ENCODE measurements at regions not wholly inside any gene's neighbourhood (a gene's known extent, or its start where the extent isn't known, plus 50 kb on each side); places are given as distances from the start of the nearest gene placed in this dataset.

DNA sequence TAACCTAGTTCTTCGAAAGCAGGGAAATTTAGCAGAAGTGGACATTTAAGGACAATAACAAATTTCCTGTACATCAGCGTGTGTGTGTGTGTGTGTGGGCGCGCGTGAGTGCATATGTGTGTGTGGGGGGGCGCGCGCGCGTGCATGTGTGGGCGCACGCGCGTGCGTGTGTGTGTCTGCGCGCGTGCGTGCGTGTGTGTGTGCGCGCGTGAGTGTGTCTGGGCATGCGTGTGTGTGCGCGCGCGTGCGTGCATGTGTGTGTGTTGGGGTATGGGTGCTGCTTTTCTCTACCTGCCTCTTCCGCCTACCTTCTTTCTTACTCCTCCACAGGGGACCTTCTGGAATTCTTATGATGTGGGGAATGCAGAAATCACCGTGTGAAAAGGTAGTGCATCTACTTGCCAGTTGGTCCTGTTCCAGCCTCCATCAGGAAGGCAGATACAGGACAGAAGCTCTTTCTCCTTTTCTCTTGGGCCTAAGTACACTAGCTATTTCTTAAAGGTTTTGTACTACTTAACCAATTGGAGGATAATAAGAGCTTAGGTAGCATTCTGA lies 165.4 kb upstream of the KCNK2 start:
- TF ChIP-seq, protein P1, sequence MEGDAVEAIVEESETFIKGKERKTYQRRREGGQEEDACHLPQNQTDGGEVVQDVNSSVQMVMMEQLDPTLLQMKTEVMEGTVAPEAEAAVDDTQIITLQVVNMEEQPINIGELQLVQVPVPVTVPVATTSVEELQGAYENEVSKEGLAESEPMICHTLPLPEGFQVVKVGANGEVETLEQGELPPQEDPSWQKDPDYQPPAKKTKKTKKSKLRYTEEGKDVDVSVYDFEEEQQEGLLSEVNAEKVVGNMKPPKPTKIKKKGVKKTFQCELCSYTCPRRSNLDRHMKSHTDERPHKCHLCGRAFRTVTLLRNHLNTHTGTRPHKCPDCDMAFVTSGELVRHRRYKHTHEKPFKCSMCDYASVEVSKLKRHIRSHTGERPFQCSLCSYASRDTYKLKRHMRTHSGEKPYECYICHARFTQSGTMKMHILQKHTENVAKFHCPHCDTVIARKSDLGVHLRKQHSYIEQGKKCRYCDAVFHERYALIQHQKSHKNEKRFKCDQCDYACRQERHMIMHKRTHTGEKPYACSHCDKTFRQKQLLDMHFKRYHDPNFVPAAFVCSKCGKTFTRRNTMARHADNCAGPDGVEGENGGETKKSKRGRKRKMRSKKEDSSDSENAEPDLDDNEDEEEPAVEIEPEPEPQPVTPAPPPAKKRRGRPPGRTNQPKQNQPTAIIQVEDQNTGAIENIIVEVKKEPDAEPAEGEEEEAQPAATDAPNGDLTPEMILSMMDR (IDR thresholded peaks at IDR 0.05; ENCODE audit: low read depth, low read length): no peak
- TF ChIP-seq, protein P2, sequence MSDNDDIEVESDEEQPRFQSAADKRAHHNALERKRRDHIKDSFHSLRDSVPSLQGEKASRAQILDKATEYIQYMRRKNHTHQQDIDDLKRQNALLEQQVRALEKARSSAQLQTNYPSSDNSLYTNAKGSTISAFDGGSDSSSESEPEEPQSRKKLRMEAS (IDR thresholded peaks at IDR 0.05; ENCODE audit: low read depth, low read length): no peak
- TF ChIP-seq POLR2A (IDR thresholded peaks at IDR 0.05; ENCODE audit: extremely low read depth, insufficient read length): no peak
- TF ChIP-seq MYC (IDR thresholded peaks at IDR 0.05; ENCODE audit: low read depth, low read length): no peak
